GM23338 (cell line): ENCODE measurements at regions not wholly inside any gene's neighbourhood (a gene's known extent, or its start where the extent isn't known, plus 50 kb on each side); places are given as distances from the start of the nearest gene placed in this dataset.

Experiments
- ATAC-seq: fragments of 200-7000 bp; cut with Tn5 transposase; 3 replicates; pipeline ENCODE4 v1.9.1; 2020
- DNase-seq: peaks from one replicate; pipeline ENCODE4 v3.0.0-alpha.2; 2015; ENCODE audit warnings: low spot score
- H2AFZ ChIP-seq: fragments of 200-600 bp; sonication (generic); 2 replicates; pipeline ENCODE4 v1.8.0; 2016; ENCODE audit warnings: antibody characterized with exemption, mild to moderate bottlenecking, moderate library complexity
- H3F3A ChIP-seq: fragments of 200-600 bp; sonication (generic); replicated peaks from 2 replicates; pipeline ENCODE4 v1.8.0; 2017; ENCODE audit warnings: antibody characterized with exemption, mixed run types, low read depth
- H3K27ac ChIP-seq: fragments of 200-600 bp; sonication (generic); 2 replicates; pipeline ENCODE4 v1.6.1; 2016; ENCODE audit warnings: low read depth
- H3K27me3 ChIP-seq: fragments of 200-600 bp; sonication (generic); 2 replicates; pipeline ENCODE4 v1.8.0; 2016; ENCODE audit warnings: mild to moderate bottlenecking, mixed run types, moderate library complexity; ENCODE audit not compliant: insufficient read depth
- H3K36me3 ChIP-seq: fragments of 200-600 bp; sonication (generic); 2 replicates; pipeline ENCODE4 v1.8.0; 2016; ENCODE audit warnings: mild to moderate bottlenecking; ENCODE audit not compliant: insufficient read depth
- H3K4me1 ChIP-seq: fragments of 200-600 bp; sonication (generic); 2 replicates; pipeline ENCODE4 v1.8.0; 2016; ENCODE audit warnings: mild to moderate bottlenecking, moderate library complexity; ENCODE audit not compliant: insufficient read depth
- H3K4me2 ChIP-seq: fragments of 200-600 bp; sonication (generic); 2 replicates; pipeline ENCODE4 v1.7.1; 2017; ENCODE audit warnings: mixed run types
- H3K4me3 ChIP-seq: fragments of 200-600 bp; sonication (generic); 2 replicates; pipeline ENCODE4 v1.6.1; 2016; ENCODE audit warnings: mixed run types
- H3K79me2 ChIP-seq: fragments of 200-600 bp; sonication (generic); replicated peaks from 2 replicates; pipeline ENCODE4 v1.8.0; 2017; ENCODE audit warnings: mild to moderate bottlenecking; ENCODE audit not compliant: insufficient read depth
- H3K9me2 ChIP-seq: fragments of 200-600 bp; sonication (generic); 2 replicates; pipeline ENCODE4 v1.8.0; 2017; ENCODE audit not compliant: insufficient read depth
- H4K20me1 ChIP-seq: fragments of 200-600 bp; sonication (generic); replicated peaks from 2 replicates; pipeline ENCODE4 v1.8.0; 2017; ENCODE audit warnings: mild to moderate bottlenecking; ENCODE audit not compliant: insufficient read depth
- H3K27ac Mint-ChIP-seq: 2 replicates; pipeline ENCODE4 v1.8.0; 2020; ENCODE audit warnings: inconsistent platforms, mild to moderate bottlenecking, moderate library complexity, mixed read lengths
- H3K27me3 Mint-ChIP-seq: 3 replicates; pipeline ENCODE4 v1.8.0; 2022; ENCODE audit warnings: low read depth, mild to moderate bottlenecking, moderate library complexity, mixed read lengths, inconsistent platforms; ENCODE audit not compliant: insufficient read depth, poor library complexity
- H3K36me3 Mint-ChIP-seq: 3 replicates; pipeline ENCODE4 v1.8.0; 2021; ENCODE audit warnings: low read depth, mild to moderate bottlenecking, inconsistent platforms, moderate library complexity, mixed read lengths
- H3K4me1 Mint-ChIP-seq: 3 replicates; pipeline ENCODE4 v1.8.0; 2020; ENCODE audit warnings: mild to moderate bottlenecking, inconsistent platforms, mixed read lengths
- H3K4me3 Mint-ChIP-seq: 3 replicates; pipeline ENCODE4 v1.8.0; 2021; ENCODE audit warnings: moderate library complexity, mild to moderate bottlenecking, inconsistent platforms, mixed read lengths
- H3K9me3 Mint-ChIP-seq: 3 replicates; pipeline ENCODE4 v1.8.0; 2020; ENCODE audit warnings: moderate library complexity, mild to moderate bottlenecking, inconsistent platforms, mixed read lengths
- CREB1 ChIP-seq: fragments of 250-450 bp; sonication (Bioruptor Pico); IDR thresholded peaks from 2 replicates; pipeline ENCODE4 v1.5.0; 2020; ENCODE audit warnings: low read depth, mild to moderate bottlenecking, moderate library complexity
- CTCF ChIP-seq, 2 experiments: fragments of 200-600 bp in 1 of 2; sonication (generic) in 1 of 2; conservative IDR thresholded peaks; 2 replicates each; pipeline versions ENCODE4 v1.5.1 to v1.6.1; 2016 to 2017; ENCODE audit warnings: antibody characterized with exemption in 2 of 2, low read depth in 2 of 2, mild to moderate bottlenecking in 2 of 2, moderate library complexity in 1 of 2
- ETS1 ChIP-seq: IDR thresholded peaks from 2 replicates; pipeline ENCODE4 v1.6.1; 2016; ENCODE audit warnings: antibody characterized with exemption
- EZH2 ChIP-seq: fragments of 200-600 bp; sonication (generic); IDR thresholded peaks from one replicate; pipeline ENCODE4 v1.8.0; 2017; ENCODE audit warnings: antibody characterized with exemption, mild to moderate bottlenecking, low read depth; ENCODE audit not compliant: unreplicated experiment
- EZH2phosphoT487 ChIP-seq: fragments of 200-600 bp; sonication (generic); IDR thresholded peaks from one replicate; pipeline ENCODE4 v1.8.1; 2018; ENCODE audit warnings: antibody characterized with exemption; ENCODE audit not compliant: unreplicated experiment
- JUNB ChIP-seq: IDR thresholded peaks from one replicate; pipeline ENCODE4 v1.6.1; 2016; ENCODE audit warnings: antibody characterized with exemption; ENCODE audit not compliant: unreplicated experiment
- NANOG ChIP-seq: IDR thresholded peaks from 2 replicates; pipeline ENCODE4 v1.6.1; 2016; ENCODE audit warnings: antibody characterized with exemption, borderline replicate concordance
- POLR2AphosphoS5 ChIP-seq: IDR thresholded peaks from 2 replicates; pipeline ENCODE4 v1.6.1; 2016; ENCODE audit warnings: antibody characterized with exemption, low read depth
- REST ChIP-seq: IDR thresholded peaks from one replicate; pipeline ENCODE4 v1.6.1; 2018; ENCODE audit warnings: antibody characterized with exemption; ENCODE audit not compliant: unreplicated experiment
- STAT1 ChIP-seq: IDR thresholded peaks from one replicate; pipeline ENCODE4 v1.6.1; 2016; ENCODE audit warnings: antibody characterized with exemption; ENCODE audit not compliant: unreplicated experiment
- ZNF114 ChIP-seq: fragments of 250-450 bp; sonication (Bioruptor Pico); IDR thresholded peaks from 2 replicates; pipeline ENCODE4 v1.5.0; 2020; ENCODE audit warnings: mild to moderate bottlenecking, moderate library complexity
- ZNF331 ChIP-seq: fragments of 250-450 bp; sonication (Bioruptor Pico); IDR thresholded peaks from 2 replicates; pipeline ENCODE4 v1.5.0; 2020; ENCODE audit warnings: low read depth, mild to moderate bottlenecking, moderate library complexity
- TF ChIP-seq, protein P1 (sequence below): fragments of 250-450 bp; sonication (Bioruptor Pico); IDR thresholded peaks from 2 replicates; pipeline ENCODE4 v1.5.0; 2020; ENCODE audit warnings: mild to moderate bottlenecking, moderate library complexity

DNA sequence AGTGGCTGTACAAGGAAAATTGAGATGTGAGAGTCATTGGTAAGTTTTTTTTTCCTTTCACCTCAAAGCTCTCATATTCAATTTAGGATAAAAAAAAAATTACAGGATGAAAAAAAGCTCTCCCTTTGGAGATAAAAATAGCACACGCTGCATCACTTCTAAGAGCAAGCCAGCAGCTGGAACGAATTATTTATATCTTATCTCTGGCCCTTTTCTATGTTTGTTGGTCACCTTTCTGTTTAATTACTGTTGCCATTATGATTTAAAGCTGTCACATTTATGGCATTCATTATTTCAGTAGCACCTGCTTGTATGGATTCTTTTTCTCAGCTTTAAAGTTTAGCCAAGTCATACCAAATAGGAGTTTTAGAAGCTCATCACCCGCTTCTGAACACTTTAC is 171.6 kb upstream of the PDZRN3 start:
- Mint-ChIP-seq H3K27ac (no peak overlapping the region), H3K27me3 (peaks cover 4% of the 10 kb centered on the region), H3K36me3 (no peaks in the 10 kb centered on the region), H3K9me3 (no peaks in the 10 kb centered on the region), H3K4me1 (no peaks in the 10 kb centered on the region; the same call in 2 of the 3 replicates), H3K4me3 (no peak overlapping the region)
- Histone ChIP-seq H3F3A (no peaks in the 10 kb centered on the region), H3K9me2 (no peaks in the 10 kb centered on the region), H3K79me2 (no peaks in the 10 kb centered on the region), H4K20me1 (no peaks in the 10 kb centered on the region), H3K4me2 (no peak overlapping the region), H3K4me3 (no peak overlapping the region), H3K27ac (no peak overlapping the region), H3K36me3 (no peaks in the 10 kb centered on the region), H3K4me1 (peaks cover 3% of the 10 kb centered on the region; the same call in 1 of the 2 replicates), H3K27me3 (no peaks in the 10 kb centered on the region), H2AFZ (no peak overlapping the region)
- DNase-seq (no peak), ATAC-seq (no peak)
- TF ChIP-seq STAT1 (no peak), CREB1 (no peak), JUNB (no peak), EZH2phosphoT487 (no peak), CTCF (conservative IDR thresholded peaks at IDR 0.05; ENCODE audit: low read depth in 2 of 2) (no peak), ZNF114 (CRISPR knock-in tag) (no peak), REST (no peak), ZNF331 (CRISPR knock-in tag) (no peak), POLR2AphosphoS5 (no peak), NANOG (no peak), EZH2 (no peak), ETS1 (no peak)
- TF ChIP-seq, protein P1, sequence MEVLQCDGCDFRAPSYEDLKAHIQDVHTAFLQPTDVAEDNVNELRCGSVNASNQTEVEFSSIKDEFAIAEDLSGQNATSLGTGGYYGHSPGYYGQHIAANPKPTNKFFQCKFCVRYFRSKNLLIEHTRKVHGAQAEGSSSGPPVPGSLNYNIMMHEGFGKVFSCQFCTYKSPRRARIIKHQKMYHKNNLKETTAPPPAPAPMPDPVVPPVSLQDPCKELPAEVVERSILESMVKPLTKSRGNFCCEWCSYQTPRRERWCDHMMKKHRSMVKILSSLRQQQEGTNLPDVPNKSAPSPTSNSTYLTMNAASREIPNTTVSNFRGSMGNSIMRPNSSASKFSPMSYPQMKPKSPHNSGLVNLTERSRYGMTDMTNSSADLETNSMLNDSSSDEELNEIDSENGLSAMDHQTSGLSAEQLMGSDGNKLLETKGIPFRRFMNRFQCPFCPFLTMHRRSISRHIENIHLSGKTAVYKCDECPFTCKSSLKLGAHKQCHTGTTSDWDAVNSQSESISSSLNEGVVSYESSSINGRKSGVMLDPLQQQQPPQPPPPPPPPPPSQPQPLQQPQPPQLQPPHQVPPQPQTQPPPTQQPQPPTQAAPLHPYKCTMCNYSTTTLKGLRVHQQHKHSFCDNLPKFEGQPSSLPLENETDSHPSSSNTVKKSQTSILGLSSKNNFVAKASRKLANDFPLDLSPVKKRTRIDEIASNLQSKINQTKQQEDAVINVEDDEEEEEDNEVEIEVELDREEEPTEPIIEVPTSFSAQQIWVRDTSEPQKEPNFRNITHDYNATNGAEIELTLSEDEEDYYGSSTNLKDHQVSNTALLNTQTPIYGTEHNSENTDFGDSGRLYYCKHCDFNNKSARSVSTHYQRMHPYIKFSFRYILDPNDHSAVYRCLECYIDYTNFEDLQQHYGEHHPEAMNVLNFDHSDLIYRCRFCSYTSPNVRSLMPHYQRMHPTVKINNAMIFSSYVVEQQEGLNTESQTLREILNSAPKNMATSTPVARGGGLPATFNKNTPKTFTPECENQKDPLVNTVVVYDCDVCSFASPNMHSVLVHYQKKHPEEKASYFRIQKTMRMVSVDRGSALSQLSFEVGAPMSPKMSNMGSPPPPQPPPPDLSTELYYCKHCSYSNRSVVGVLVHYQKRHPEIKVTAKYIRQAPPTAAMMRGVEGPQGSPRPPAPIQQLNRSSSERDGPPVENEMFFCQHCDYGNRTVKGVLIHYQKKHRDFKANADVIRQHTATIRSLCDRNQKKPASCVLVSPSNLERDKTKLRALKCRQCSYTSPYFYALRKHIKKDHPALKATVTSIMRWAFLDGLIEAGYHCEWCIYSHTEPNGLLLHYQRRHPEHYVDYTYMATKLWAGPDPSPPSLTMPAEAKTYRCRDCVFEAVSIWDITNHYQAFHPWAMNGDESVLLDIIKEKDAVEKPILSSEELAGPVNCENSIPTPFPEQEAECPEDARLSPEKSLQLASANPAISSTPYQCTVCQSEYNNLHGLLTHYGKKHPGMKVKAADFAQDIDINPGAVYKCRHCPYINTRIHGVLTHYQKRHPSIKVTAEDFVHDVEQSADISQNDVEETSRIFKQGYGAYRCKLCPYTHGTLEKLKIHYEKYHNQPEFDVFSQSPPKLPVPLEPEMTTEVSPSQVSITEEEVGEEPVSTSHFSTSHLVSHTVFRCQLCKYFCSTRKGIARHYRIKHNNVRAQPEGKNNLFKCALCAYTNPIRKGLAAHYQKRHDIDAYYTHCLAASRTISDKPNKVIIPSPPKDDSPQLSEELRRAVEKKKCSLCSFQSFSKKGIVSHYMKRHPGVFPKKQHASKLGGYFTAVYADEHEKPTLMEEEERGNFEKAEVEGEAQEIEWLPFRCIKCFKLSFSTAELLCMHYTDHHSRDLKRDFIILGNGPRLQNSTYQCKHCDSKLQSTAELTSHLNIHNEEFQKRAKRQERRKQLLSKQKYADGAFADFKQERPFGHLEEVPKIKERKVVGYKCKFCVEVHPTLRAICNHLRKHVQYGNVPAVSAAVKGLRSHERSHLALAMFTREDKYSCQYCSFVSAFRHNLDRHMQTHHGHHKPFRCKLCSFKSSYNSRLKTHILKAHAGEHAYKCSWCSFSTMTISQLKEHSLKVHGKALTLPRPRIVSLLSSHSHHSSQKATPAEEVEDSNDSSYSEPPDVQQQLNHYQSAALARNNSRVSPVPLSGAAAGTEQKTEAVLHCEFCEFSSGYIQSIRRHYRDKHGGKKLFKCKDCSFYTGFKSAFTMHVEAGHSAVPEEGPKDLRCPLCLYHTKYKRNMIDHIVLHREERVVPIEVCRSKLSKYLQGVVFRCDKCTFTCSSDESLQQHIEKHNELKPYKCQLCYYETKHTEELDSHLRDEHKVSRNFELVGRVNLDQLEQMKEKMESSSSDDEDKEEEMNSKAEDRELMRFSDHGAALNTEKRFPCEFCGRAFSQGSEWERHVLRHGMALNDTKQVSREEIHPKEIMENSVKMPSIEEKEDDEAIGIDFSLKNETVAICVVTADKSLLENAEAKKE (CRISPR knock-in tag): no peak
